Germinal center (tissue), 1 donor: ENCODE measurements at regions not wholly inside any gene's neighbourhood (a gene's known extent, or its start where the extent isn't known, plus 50 kb on each side); places are given as distances from the start of the nearest gene placed in this dataset.

ENCODE experiments used
- DNase-seq: peaks from one replicate; pipeline ENCODE4 v3.0.0; 2012; ENCODE audit warnings: mixed read lengths, low spot score

DNA sequence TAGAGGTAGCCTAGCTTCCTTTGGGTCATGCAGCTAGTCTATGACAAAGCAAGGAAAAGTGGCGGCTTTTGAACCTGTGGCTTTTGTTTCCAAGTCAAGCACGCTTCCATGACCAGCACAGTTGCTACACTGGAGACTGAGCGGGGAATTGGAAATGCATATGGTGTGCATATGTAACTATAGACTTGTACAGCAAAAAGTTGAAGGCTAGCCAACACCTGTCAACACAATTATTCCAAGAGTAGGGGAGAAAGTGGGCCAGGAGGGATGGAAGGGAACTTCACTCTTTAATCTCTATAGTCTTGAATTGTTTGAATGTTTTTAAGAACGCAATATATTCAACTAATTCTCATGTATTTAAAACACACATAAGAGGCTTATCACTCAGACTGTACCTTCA is 218.5 kb upstream of the CADM1 start:
- no peak for DNase-seq

DNA sequence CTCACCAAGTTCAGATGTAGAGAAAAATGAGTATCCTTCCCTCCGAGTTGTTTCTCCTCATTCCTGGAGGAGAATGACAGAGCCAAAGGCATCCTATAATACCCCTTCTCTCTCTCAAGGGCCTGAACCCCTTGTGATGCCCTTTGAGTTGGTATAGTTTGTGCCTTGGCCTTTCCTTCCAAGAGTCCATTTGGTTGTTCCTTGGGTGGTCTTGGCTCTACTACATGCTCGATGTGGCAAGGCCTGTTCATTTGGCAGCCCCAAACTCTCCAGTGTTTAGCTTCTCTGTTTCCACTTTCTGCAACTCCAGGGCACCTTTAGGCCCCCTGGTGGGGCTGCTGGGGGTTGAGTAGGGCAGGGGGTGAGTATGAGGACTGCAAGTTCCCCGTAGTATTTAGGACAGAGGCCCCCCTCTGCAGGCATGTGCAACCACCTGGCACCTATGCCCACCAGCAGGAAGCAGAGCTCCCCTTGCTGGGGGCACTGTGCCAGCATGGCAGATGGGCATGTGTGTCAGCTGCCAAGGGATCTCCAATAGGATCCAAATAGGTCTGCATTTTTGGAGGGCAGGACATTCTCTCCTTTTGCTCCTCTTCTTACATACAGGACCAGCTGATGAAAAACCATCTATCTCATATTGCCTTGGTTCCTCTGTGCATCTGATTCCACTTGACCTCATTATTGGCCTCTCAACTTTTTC is 217.2 kb upstream of the CADM1 start:
- no peak for DNase-seq

DNA sequence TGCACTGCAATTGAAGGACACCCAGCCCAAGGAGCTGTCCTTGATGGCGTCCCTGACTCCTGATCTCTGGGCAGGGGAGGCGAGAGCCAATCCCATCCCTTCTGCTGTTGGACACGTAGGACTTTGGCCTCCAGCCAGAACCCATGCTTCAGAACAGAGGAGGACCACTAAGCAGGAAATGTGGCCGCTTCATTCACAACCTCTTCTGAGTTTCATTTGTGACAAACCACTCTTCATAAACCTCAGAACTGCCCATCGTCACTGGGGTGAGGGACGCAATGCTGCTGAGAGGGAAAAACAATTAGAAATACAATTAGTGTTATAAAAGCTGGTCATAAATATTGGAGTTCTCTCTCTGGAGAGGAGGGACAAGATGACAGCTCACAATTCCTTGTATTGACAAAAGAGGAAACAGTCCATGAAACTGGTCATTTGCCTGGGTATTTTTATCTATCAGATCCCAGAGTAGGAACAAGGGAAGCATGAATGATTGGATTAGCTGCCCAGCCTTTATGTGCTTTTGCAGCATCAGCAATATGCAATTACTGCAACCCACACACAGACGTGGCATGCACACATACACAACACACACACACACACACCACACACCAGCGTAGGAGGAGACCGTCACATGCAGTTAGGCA is 216.5 kb upstream of the CADM1 start:
- no peak for DNase-seq

DNA sequence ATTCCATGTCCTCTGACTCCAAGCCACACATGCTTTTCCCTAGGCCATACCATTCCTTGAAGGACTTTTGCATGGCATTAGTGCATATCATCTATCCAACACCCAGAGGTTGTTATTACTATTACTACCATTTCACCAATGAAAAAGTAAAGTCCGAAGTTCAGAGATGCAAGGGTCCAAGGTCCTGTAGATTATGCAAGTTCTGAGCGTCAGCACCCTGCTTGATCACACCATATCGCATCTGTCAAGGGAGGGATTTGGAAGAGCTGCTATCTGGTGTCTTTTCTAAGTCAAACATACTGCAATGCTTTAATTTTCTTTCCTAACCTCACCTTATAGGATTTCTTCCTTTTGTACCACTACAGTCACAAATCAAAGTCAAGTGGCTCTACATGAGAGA is 214.7 kb upstream of the CADM1 start:
- DNase-seq = no peak

DNA sequence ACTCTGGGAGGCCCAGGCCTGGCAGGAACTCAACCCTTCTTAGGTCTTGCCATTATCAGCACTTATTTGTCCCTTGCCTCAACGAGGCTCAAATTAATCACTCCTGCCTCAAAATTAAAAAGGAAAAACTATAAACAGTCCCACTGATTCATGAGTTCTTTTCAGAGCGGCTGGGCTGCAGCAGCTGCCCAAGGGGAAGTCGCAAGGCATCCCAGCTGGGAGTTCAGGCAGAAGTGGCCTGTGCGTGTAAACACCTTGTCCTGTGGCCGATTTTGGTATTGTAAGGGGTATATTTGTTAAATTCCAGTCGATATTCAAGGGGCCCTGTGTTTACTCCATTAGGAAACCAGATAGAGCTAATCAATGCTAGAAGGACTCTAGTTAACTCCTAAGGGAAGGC is 213.9 kb upstream of the CADM1 start:
- no peak for DNase-seq

DNA sequence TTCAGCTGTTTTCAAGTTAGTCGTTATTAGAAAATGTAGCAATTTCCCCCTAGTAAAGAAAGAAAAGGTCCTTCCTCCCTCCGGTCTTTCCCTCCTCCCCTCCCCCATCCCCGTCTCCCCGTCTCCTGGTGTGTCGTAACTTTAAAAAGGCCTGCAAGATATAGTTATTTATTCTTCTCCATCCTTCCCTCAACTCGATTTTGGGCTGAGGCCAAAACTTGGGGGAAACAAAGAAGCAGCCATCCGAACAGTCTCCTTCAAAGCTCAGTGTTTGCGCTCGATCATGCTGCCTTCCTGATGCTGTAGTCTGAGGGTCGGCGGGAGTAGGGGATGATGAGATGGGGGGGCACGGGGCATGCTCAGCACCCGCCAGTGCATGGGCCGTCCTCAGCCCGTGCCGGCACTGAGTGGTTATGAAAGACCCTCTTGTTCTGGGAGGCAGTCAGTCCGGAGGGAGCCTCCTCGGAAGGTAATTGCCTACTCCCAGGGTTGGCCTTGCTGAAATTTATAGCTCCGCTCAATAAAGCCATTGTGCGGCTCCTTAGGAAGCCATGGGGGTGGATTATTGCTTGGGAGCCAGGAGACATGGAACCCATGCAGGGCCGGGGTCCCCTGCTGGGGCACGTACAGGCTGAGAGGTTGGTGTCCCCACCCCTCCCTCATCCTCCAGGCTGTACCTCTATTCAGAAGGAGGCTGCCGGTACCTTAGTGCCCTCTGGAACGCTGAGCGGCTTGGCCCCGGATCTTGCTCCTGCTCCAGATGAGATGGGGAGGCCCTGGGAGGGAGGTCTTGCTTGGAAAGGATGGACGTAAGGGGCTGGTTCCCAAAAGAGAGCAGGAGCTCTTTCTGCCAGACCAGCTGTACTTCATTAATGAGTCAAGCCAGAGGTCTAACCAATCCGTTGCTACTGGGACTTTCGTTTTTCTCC is 212.7 kb upstream of the CADM1 start:
- no peak for DNase-seq

DNA sequence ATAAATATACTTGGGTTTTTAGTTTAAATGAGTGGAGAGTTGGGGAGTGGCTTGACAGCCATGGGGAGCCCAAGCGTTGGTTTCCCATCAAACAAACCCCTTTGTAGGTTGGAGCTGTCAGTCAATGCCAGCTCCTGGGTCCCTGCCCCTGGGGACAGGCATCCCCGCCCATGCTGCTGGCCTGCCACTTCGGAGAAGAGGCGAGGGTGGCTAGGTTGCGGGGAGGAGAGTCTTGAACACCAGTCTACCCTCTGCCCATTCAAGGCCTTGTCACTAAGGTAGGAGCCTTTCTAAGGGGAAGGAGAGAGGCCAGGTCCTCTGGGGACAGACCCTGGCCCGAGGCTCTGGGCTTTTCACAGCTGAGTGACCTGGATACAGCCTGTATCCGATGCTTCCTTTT is 211.9 kb upstream of the CADM1 start:
- DNase-seq = no peak

DNA sequence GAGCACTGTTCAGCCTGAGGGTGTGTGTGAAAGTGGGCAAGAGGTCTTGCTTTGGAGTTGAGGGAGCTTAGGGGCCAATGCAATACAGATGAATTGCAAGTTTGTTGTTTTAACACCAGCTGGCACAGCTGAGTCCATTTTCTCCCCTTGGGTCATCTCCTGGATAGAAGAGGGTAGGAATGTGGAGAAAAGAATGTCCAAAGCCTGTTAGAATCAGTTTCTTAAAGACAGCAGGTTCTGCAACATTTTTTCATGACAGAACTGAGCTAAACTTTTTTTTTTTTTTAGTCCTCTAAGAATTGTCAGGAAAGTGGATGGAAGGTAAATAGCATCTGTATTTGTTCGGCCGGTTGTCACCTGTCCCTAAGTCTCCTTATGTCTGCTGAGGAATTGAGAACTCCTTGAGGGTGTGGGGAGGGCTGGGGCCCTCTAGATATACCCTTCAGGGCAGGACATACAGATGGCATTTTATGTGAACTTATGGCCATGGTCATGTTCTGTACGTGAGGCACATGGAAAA is 211.1 kb upstream of the CADM1 start:
- no peak for DNase-seq

DNA sequence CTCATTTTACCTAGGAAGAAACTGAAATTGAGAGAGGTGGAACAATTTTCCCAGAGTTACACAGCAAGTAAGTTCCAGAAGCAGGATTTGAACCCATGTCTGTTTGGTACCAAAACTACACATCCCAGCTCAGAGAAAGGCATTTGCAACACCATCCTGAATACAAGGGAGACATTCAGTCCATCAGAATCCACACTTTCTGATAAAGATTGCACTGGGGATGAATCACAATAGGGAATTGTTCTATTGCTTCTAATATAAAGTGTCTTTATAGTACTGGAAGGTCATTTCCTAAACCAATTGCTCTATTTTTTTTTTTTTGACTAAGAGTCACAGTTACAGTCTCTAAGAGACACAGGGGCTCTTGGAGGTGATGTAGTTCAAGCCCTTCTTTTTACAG is 208.1 kb upstream of the CADM1 start:
- DNase-seq = no peak

DNA sequence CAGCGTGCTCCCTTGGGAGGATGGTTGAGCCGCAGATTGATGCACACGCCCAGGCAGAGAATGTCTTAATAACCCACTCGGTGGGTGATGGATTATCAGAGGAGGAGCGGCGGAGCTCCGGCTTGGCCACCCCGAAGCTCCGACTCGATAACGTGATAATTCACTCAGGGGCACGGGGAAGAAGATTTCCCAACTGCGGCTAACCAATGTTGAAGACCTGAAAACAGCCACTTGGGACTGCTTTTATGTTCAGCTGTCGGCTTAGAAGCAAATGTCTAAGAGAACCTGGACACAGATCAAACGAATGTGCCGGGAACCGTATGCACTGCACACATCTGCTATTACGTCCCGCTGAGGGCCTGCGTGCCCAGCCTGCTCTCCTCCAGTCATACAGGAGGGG is 206.8 kb upstream of the CADM1 start:
- no peak for DNase-seq

DNA sequence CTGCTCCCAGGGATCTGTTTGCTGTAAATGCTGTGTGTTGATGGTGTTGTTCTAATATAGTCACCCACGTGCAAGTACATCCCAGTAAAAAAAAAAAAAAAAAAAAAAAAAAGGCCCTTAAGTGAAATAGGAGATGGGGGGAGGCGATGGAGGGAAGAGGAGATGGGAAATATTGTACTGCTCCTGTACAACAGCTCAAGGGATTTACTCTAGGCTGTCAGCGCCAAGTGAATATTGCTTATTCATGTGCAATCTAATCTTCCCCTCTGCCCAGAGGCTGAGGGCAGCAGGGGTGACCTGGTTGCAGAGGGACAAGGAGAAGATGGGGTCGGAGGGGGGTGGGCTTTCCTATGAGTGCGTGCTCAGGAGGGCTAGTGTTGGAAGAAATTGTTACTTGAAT is 206.2 kb upstream of the CADM1 start:
- DNase-seq = no peak

DNA sequence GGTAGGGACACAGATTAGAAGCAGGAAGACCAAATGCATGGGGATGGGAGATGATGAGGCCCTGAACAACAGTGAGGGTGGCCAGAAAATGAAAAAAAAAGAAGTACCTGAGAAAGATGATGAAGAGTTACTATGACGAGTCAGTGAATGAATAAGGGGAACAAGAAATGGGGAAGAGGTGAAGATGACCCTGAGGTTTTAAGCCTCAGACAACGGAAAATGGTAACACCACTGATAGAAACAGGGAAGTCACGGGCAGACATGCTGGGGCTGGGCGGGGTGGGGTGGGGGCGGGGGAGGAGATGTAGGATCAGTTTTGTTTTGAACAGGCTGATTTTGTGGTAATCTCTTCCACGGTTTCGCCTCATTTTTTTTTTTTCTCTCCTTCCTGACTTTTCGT is 205.1 kb upstream of the CADM1 start:
- peak; percentile 24 for DNase-seq

DNA sequence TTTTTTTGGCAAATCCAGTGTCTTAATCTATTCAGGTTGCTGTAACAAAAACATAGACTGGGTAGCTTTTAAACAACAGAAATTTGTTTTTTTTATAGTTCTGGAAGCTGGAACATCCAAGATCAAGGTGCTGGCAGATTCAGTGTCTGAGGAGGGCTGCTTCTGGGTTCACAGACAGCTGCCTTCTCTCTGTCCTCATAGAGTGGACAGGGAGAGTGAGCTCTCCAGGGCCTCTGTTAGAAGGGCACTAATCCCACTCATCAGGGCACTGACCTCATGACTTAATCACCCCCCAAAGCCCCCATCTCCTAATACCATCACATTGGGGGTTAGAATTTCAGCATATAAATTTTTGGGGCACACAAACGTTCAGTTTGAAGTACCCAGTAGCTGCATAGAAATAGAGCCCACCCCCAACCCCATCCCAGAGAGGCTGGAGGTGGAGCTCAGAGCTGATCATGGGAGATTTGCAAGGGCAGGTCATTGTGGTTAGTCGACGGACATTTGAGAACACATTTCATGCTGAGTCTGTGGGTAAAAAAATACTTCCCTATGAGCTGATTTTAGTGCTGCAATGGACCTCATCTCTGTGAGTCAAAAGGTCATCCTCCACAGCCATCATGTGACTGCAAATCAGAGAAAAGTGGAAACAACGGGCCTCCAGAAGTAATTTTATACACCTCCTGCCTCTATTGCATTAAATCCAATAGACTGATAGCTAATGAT is 203.1 kb upstream of the CADM1 start:
- no peak for DNase-seq

DNA sequence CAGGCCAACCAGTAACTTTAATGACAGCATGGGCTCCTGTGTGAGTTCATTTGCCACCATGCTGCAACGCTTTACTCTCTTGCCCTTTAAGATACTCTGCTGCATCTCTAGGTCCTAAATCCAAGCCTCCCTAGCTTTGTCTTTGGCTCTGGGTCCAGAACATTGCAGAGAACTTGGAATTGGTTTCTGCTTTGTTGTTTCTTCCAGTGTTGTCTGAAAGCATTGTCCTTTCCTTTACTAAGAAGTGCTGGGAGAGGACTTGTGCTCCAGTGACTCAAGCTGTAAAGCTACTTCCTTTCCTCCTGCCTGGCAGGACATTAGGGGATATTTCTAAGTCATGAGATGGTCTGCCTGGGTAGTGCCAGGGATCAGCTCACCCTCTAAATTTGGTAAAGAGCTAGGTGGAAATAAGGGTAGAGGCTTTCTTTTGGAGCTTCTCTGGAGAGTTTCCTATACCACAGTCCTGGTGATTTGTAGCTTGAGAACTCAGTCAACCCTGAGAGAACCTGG is 202.5 kb upstream of the CADM1 start:
- DNase-seq = no peak

DNA sequence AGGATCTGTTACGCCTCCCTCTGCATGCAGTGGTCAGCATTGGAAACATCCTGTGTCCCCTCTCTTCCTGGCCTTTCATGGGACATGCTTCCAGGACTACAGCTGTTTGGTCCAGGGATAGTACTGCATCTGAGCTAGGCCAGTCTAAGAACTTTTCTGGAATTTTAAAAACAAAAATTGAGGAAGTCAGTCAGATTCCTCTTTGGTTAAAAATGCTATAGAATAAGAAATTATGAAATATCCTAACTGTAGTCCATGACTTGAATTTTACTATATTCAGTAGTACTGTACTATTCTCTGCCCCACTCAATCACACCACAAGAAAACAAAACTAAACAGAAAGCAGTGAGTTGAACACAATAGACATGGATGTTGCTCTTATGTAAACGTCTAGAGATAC is 201.0 kb upstream of the CADM1 start:
- DNase-seq = no peak

DNA sequence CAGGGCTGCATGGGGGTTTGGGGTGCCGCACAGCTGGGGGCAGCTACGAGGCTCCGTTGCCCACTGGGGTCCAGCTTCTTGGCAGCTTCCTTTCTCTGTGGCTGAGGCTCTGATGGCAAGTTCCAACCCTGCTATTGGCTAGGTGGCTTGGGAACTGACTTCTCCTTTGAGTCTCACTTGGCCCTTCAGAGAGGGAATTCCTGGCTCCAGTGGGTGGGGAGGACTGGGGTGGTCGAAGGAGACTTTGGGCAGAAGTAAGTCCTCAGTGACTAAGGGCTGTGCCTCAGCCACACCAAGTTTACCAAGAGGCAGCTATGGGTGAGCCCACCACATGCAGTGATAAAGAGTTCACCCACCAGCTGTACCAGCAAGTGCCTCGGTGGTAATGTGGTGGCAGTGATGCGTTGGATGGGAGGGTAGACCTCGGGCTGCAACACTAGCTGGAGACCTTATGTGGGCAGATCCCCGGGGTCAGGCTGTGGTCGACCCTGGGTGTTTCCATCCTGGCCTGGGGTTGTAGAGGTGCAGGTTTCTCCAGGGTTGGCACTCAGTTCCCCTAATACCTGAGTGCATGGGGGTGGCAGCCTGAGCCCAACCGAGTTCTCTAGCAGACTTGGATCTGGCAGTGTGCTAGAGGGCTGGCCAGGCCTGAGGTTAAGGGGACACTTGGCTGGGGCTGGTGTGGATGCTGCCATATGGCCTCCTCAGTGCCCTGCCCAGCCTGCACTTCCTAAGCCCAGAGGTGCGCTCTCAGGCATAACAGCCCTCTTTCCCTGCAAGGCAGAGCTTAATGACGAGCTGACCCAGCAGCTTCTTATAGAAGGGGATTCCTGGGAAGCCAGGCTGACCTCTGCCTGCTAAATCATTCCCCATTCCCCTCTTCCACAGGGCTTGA is 197.0 kb upstream of the CADM1 start:
- no peak for DNase-seq

DNA sequence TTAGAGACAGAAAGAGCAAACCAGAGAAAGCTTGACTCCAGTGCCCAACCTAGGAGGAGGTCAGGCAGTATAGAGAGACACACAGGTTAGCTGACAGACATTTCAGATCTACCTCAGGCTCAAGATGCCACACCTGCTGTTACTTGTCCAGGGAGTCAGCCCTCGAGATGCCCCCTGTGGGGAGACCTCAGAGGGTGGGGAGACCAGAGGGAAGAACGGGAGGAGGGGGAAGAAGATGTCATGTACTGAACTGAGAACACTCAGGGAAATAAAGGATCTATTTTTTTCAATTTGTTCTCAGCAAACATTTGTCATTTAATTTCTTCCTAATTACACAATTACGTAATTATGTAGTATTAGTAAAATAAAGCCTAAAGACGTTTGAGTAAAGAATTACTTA is 196.3 kb upstream of the CADM1 start:
- DNase-seq = no peak

DNA sequence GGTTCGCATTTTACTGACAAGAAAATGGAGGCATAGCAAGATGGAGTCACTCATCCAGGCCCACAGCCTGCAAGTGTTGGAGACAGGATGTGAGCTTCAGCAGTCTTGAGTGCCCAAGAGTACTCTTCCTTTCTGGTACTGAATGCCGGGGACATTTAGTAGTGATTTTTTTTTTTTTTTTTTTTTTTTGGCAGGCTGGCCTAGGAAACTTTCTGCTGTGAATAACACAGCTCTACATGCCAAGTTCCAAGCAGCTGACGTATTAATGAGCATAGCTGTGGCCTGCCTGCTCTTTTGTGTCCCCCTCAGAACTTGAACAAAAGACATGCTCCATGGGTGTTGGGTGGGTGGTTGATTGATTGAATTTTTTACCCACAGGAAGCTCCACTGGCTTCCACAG is 195.5 kb upstream of the CADM1 start:
- no peak for DNase-seq

DNA sequence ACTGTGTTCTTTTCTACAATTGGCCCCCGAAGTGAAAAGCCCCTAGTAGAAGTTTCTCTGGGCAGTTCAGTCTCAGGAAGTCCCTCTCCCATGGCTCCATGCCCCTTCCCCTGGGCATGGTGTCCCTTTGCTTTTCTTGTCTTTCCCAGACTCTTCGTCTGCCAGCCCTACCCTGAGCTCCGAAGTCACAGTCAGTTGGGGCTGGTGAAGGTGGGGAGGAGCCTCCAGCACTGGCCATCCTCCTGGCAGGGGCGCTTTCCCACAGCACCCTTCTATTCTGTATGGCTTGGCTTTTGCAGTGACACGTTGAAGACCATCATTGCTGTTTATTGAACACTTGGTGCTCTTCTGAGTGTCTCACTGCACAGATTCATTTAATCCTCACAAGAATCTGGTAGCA is 195.1 kb upstream of the CADM1 start:
- DNase-seq = no peak

DNA sequence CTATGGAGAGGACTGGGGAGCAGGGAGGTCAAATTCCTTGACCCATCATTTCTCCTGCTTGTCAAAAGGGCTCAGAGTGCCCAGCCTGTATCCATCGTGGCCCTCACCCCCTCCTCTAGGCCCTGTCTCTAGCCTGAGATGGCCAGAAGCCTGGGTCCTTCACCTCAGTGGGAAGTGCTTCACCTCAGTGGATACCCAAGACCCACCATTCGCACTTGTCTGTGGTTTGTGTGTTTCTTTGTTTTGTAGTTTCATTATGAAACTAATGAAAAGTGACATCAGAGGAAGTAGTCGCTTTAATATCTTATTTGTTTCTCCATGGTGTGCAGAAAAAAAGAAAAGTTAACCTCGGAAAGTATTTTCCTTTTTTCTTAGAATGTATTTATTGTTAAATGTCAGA is 194.0 kb upstream of the CADM1 start:
- DNase-seq = no peak

DNA sequence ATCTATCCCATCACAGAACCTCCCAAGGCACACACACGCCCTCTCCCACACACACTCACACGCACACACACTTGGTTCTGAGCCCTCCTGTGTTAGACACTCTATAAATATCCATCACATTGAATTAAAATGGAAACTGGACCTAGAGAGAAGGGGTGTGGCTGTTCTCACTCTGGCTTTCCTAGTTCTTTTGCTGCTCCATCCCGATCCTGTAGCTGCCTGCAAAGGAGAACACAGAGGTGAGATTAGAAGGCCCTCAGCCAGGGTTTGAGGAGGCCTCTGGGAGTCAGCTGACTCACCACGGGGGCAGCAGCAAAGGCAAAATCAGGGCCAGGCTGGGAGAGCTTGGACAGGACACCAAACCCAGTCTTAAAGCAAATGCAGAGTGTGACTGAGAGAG is 192.3 kb upstream of the CADM1 start:
- no peak for DNase-seq
